Fibroblast of lung (primary cell): ENCODE measurements at regions not wholly inside any gene's neighbourhood (a gene's known extent, or its start where the extent isn't known, plus 50 kb on each side); places are given as distances from the start of the nearest gene placed in this dataset.
A peak's percentile ranks its signal among the peaks of the same experiment; 100 is the strongest.

Experiments used
- DNase-seq, 2 donors: peaks; one replicate each; pipeline versions ENCODE4 v3.0.0 to v3.0.0-alpha.2; 2010; ENCODE audit warnings: low read depth in 2 of 2
- H2AFZ ChIP-seq: 2 replicates; pipeline ENCODE4 v1.5.1; 2012; ENCODE audit warnings: low read length, control low read depth, inconsistent platforms
- H3K27ac ChIP-seq: 2 replicates; pipeline ENCODE4 v1.5.1; 2011; ENCODE audit warnings: low read length, control low read depth; ENCODE audit not compliant: insufficient read depth
- H3K27me3 ChIP-seq: 2 replicates; pipeline ENCODE4 v1.5.1; 2011; ENCODE audit warnings: mild to moderate bottlenecking, low read length; ENCODE audit not compliant: control insufficient read depth, insufficient read depth
- H3K36me3 ChIP-seq: 2 replicates; pipeline ENCODE4 v1.5.1; 2011; ENCODE audit warnings: low read length; ENCODE audit not compliant: control insufficient read depth, insufficient read depth
- H3K4me1 ChIP-seq: 2 replicates; pipeline ENCODE4 v1.5.1; 2011; ENCODE audit warnings: low read length; ENCODE audit not compliant: control insufficient read depth, insufficient read depth; ENCODE audit errors: extremely low read depth
- H3K4me2 ChIP-seq: 2 replicates; pipeline ENCODE4 v1.5.1; 2011; ENCODE audit warnings: low read length, control low read depth; ENCODE audit not compliant: insufficient read depth; ENCODE audit errors: extremely low read depth
- H3K4me3 ChIP-seq, 4 experiments: fragments of 200-600 bp in 1 of 4; sonication (generic) in 1 of 4; replicated peaks in 1 of 4; 2 replicates each; pipeline ENCODE4 v1.5.1; 2011 to 2016; ENCODE audit warnings: low read length in 4 of 4, low read depth in 3 of 4, mild to moderate bottlenecking in 3 of 4, control low read depth in 2 of 4, inconsistent platforms in 1 of 4, mixed read lengths in 1 of 4; ENCODE audit not compliant: insufficient read depth in 1 of 4; ENCODE audit errors: control extremely low read depth in 1 of 4
- H3K79me2 ChIP-seq: 2 replicates; pipeline ENCODE4 v1.5.1; 2012; ENCODE audit warnings: mild to moderate bottlenecking, low read length, inconsistent platforms; ENCODE audit not compliant: control insufficient read depth, insufficient read depth
- H3K9ac ChIP-seq: 2 replicates; pipeline ENCODE4 v1.5.1; 2011; ENCODE audit warnings: mild to moderate bottlenecking, low read length, control low read depth; ENCODE audit not compliant: insufficient read depth
- H3K9me3 ChIP-seq: 2 replicates; pipeline ENCODE4 v1.5.1; 2012; ENCODE audit warnings: low read depth, low read length; ENCODE audit not compliant: control insufficient read depth, insufficient read depth
- H4K20me1 ChIP-seq: 2 replicates; pipeline ENCODE4 v1.5.1; 2011; ENCODE audit warnings: low read length; ENCODE audit not compliant: control insufficient read depth, insufficient read depth; ENCODE audit errors: extremely low read depth
- EZH2 ChIP-seq: IDR thresholded peaks from 2 replicates; pipeline ENCODE4 v1.5.1; 2012; ENCODE audit warnings: low read length, control low read depth, mild to moderate bottlenecking; ENCODE audit errors: missing control alignments
- TF ChIP-seq, protein P1 (sequence below), 2 donors: IDR thresholded peaks in 1 of 2; conservative IDR thresholded peaks in 1 of 2; 1 replicate in 1 of 2; 2 replicates in 1 of 2; pipeline ENCODE4 v1.5.1; 2011 to 2012; ENCODE audit warnings: low read length in 2 of 2, control low read depth in 1 of 2, inconsistent platforms in 1 of 2, low read depth in 1 of 2, mild to moderate bottlenecking in 1 of 2

DNA sequence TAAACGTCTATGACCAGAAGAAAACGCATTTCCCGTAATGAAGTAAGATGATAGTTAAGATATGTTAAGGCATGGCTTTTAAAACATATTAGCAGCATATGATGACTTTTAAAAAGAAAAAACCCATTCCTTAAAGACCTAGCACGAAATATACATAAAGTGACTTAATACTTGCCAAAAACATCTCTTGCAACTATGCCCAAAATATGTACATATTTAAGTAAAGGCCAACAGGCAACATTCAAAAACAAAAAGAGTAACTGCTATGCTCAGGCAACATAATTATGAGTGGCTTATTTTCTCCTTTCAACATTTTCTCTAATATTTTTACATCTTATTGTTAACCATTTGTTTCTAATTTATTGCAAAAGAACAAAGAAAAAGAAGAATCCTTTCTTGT is 60.3 kb upstream of the PAPOLG start:
- TF ChIP-seq, protein P1, sequence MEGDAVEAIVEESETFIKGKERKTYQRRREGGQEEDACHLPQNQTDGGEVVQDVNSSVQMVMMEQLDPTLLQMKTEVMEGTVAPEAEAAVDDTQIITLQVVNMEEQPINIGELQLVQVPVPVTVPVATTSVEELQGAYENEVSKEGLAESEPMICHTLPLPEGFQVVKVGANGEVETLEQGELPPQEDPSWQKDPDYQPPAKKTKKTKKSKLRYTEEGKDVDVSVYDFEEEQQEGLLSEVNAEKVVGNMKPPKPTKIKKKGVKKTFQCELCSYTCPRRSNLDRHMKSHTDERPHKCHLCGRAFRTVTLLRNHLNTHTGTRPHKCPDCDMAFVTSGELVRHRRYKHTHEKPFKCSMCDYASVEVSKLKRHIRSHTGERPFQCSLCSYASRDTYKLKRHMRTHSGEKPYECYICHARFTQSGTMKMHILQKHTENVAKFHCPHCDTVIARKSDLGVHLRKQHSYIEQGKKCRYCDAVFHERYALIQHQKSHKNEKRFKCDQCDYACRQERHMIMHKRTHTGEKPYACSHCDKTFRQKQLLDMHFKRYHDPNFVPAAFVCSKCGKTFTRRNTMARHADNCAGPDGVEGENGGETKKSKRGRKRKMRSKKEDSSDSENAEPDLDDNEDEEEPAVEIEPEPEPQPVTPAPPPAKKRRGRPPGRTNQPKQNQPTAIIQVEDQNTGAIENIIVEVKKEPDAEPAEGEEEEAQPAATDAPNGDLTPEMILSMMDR (conservative IDR thresholded peaks at IDR 0.05 in 1 of 2, IDR thresholded peaks at IDR 0.05 in 1 of 2; ENCODE audit: low read depth in 1 of 2, low read length in 2 of 2), result no peak
- no peak for TF ChIP-seq EZH2
- no peak overlapping the region for H2AFZ ChIP-seq

DNA sequence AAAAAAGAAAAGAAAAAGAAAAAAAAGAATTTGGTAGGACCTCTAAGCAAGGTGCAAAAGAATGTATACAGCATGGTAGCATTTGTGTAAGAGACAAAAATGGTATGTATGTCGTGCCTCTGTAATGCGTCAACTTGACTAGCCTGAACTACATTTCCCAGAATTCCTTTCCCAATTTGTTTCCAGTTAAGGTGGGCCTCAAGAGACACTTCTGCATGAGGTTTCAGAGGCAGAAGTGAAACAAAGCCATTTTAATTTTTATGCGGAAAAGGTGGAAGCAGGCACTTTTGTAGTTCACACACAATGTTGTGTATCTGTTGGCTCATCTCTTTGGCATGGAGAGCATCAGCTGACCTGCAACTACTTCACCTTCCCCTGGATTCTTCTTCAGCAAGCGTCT is 56.5 kb upstream of the PAPOLG start:
- no peak overlapping the region for H3K9ac ChIP-seq
- no peak overlapping the region for H3K27ac ChIP-seq
- TF ChIP-seq, protein P1 (conservative IDR thresholded peaks at IDR 0.05 in 1 of 2, IDR thresholded peaks at IDR 0.05 in 1 of 2; ENCODE audit: low read depth in 1 of 2, low read length in 2 of 2), result no peak
- no peak for TF ChIP-seq EZH2
- no peaks in the 10 kb centered on the region for H4K20me1 ChIP-seq
- H2AFZ ChIP-seq, result no peak overlapping the region
- no peak overlapping the region for H3K4me2 ChIP-seq
- H3K4me3 ChIP-seq, result no peak overlapping the region
- H3K36me3 ChIP-seq, result no peaks in the 10 kb centered on the region
- no peaks in the 10 kb centered on the region for H3K79me2 ChIP-seq
- no peaks in the 10 kb centered on the region for H3K27me3 ChIP-seq
- no peaks in the 10 kb centered on the region for H3K9me3 ChIP-seq
- no peak for DNase-seq
- H3K4me1 ChIP-seq, result no peaks in the 10 kb centered on the region

More for the DNA sequence above, 60.3 kb upstream of the PAPOLG start:
- H3K9me3 ChIP-seq, result no peaks in the 10 kb centered on the region
- no peaks in the 10 kb centered on the region for H3K79me2 ChIP-seq
- H3K36me3 ChIP-seq, result no peaks in the 10 kb centered on the region
- H3K9ac ChIP-seq, result no peak overlapping the region
- H3K4me2 ChIP-seq, result no peak overlapping the region
- H3K4me3 ChIP-seq, result no peak overlapping the region
- no peak for DNase-seq
- H3K27ac ChIP-seq, result no peak overlapping the region
- H4K20me1 ChIP-seq, result no peaks in the 10 kb centered on the region
- H3K27me3 ChIP-seq, result no peaks in the 10 kb centered on the region
- H3K4me1 ChIP-seq, result no peaks in the 10 kb centered on the region

DNA sequence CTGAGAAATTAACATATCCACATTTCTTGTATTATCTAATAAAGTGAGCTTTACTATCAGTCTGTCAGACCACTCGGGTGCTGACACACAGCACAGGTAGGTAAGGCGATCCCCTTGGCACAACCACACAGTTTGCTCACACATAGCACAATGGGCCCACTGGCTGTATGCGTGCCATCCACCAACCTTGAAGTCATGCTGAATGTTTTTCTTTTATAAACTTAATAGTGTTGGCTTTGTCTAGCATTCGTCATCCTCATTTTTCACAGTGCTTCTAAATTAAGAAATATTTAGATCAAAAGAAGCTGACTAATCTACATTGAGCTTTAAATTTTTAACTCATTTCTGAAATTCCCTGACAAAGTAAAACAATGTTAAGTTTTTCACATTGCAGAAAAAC is 50.0 kb upstream of the PAPOLG start:
- Histone ChIP-seq H3K4me3 (no peak overlapping the region), H3K27ac (no peak overlapping the region), H3K36me3 (no peaks in the 10 kb centered on the region), H3K27me3 (no peaks in the 10 kb centered on the region), H2AFZ (no peak overlapping the region), H3K9me3 (no peaks in the 10 kb centered on the region), H3K9ac (no peak overlapping the region), H3K4me1 (no peaks in the 10 kb centered on the region), H4K20me1 (no peaks in the 10 kb centered on the region), H3K79me2 (no peaks in the 10 kb centered on the region), H3K4me2 (no peak overlapping the region)
- TF ChIP-seq, protein P1 (conservative IDR thresholded peaks at IDR 0.05 in 1 of 2, IDR thresholded peaks at IDR 0.05 in 1 of 2; ENCODE audit: low read depth in 1 of 2, low read length in 2 of 2), result no peak
- TF ChIP-seq EZH2, result no peak
- DNase-seq, result peak in 1 of 2 donors; percentile 81
